Ovary (tissue), 7 donors: ENCODE measurements at regions not wholly inside any gene's neighbourhood (a gene's known extent, or its start where the extent isn't known, plus 50 kb on each side); places are given as distances from the start of the nearest gene placed in this dataset.

Experiments
- DNase-seq, 5 donors: peaks; one replicate each; pipeline ENCODE4 v3.0.0-alpha.2; 2019 to 2020
- H3K27ac ChIP-seq, 2 donors: fragments of 200-600 bp; one replicate each; pipeline versions ENCODE4 v1.5.1 to v1.8.0; 2019 to 2022
- H3K27me3 ChIP-seq: fragments of 200-600 bp; one replicate; pipeline ENCODE4 v1.8.0; 2022
- H3K36me3 ChIP-seq: fragments of 200-600 bp; sonication (generic); one replicate; pipeline ENCODE4 v1.5.1; 2019
- H3K4me1 ChIP-seq: one replicate; pipeline ENCODE4 v1.8.1; 2013; ENCODE audit warnings: mild to moderate bottlenecking, moderate library complexity; ENCODE audit not compliant: insufficient read depth
- H3K4me3 ChIP-seq: fragments of 200-600 bp; sonication (generic); one replicate; pipeline ENCODE4 v1.5.1; 2017
- H3K9me3 ChIP-seq, 2 donors: fragments of 200-600 bp in 1 of 2; sonication (generic) in 1 of 2; one replicate each; pipeline versions ENCODE4 v1.5.1 to v1.8.1; 2013 to 2019; ENCODE audit warnings: mild to moderate bottlenecking in 1 of 2, moderate library complexity in 1 of 2
- CTCF ChIP-seq, 3 donors: fragments of 450-650 bp in 2 of 3; fragments of 200-600 bp in 1 of 3; IDR thresholded peaks; one replicate each; pipeline versions ENCODE4 v1.5.1 to v1.8.0; 2016 to 2022; ENCODE audit warnings: antibody characterized with exemption in 3 of 3, mild to moderate bottlenecking in 1 of 3
- EP300 ChIP-seq: sonication (generic); formaldehyde crosslinking; IDR thresholded peaks from one replicate; pipeline ENCODE4 v1.6.1; 2017; ENCODE audit warnings: antibody characterized with exemption
- POLR2A ChIP-seq: fragments of 450-650 bp; IDR thresholded peaks from one replicate; pipeline ENCODE4 v1.6.1; 2017; ENCODE audit warnings: antibody characterized with exemption, mild to moderate bottlenecking, moderate library complexity
- WGBS, 3 donors: extraction: QIAGEN DNeasy Blood & Tissue Kit in 1 of 3; methylation state at CpG; one replicate each; pipeline versions ENCODE4 v1.1.5 to v1.1.7; 2013 to 2017; 5-methylcytosine and 5-hydroxymethylcytosine counted together
- intact Hi-C, 4 donors: fragments of 100-400 bp; cut with DNase I; formaldehyde crosslinking; loops; one replicate each; pipeline versions ENCODE4 v1.11.0 to v1.15.1; 2022 to 2023
- donor health status: DM: no; HTN: no; CAD: no; lungs with moderate emphysema.
- donor health status: DM: no; HTN: no; CAD: no.
- donor health status: Bipolar disorder and iron deficiency.
- donor health status: DM: no; HTN: no; CAD: no.
- donor health status: DM: yes; HTN: yes; CAD: no.

- Histone ChIP-seq H3K9me3 (no peaks in the 10 kb centered on the region), H3K4me1 (no peaks in the 10 kb centered on the region), H3K36me3 (no peaks in the 10 kb centered on the region), H3K27me3 (no peaks in the 10 kb centered on the region), H3K27ac (no peak overlapping the region), H3K4me3 (no peak overlapping the region)
- 78 to 83% (median 80%) methylated on average over 9 of the region's 9 CpGs for WGBS, 3 donors
- intact Hi-C loops = no loop called here
- no peak for DNase-seq
- TF ChIP-seq EP300 = no peak
- no peak for TF ChIP-seq CTCF (IDR thresholded peaks at IDR 0.05)
- TF ChIP-seq POLR2A = no peak
These were observed 49.9 kb upstream of the COX10 start for GRCh38 chr17:14019186-14019956.
